BJ (cell line): ENCODE measurements at regions not wholly inside any gene's neighbourhood (a gene's known extent, or its start where the extent isn't known, plus 50 kb on each side); places are given as distances from the start of the nearest gene placed in this dataset.
A peak's percentile ranks its signal among the peaks of the same experiment; 100 is the strongest.

Experiments
- CTCF ChIA-PET: fragments of 350-600 bp; formaldehyde crosslinking; extraction: SDS; loops from one replicate; lab custom pipeline; 2021; ENCODE audit warnings: antibody characterized with exemption, inconsistent platforms; lab: Yijun Ruan, JAX
- POLR2A ChIA-PET: fragments of 300-600 bp; sonication (Branson Sonifier 250); formaldehyde crosslinking; extraction: SDS; loops from one replicate; lab custom pipeline; 2021; ENCODE audit warnings: antibody characterized with exemption; lab: Charles Lee
- DNase-seq: peaks from one replicate; pipeline ENCODE4 v3.0.0-alpha.2; 2011; ENCODE audit warnings: low read depth
- H3K27me3 ChIP-seq: 2 replicates; pipeline ENCODE4 v1.6.0; 2011; ENCODE audit warnings: low read length; ENCODE audit not compliant: control insufficient read depth, insufficient read depth
- H3K36me3 ChIP-seq: 2 replicates; pipeline ENCODE4 v1.5.1; 2011; ENCODE audit warnings: low read length; ENCODE audit not compliant: control insufficient read depth, insufficient read depth
- H3K4me3 ChIP-seq: 2 replicates; pipeline ENCODE4 v1.5.1; 2011; ENCODE audit warnings: low read depth, mild to moderate bottlenecking, control low read depth, low read length
- TF ChIP-seq, protein P1 (sequence below): IDR thresholded peaks from 2 replicates; pipeline ENCODE4 v1.5.1; 2011; ENCODE audit warnings: low read depth, mild to moderate bottlenecking, control low read depth, inconsistent platforms, low read length, moderate library complexity; ENCODE audit not compliant: insufficient read depth

DNA sequence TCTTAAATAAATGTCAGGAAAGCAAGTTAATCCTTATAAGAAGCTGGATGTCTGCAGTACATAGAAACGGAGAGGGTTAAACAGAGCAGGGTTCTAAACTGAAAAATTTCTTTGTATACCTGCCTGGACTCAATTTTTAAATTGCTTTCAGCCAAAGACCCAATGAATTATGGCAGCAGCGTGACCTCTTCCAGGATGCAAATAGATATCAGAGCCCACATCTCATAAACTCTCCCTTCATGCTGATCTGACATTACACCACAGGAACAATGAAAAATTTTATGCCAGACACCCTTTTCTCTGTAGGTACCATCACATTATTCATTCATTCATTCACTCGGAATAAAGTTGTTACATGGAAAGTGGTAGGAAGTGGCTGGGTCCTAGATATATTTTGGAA is 236.4 kb downstream of the NUF2 start:
- ChIA-PET POLR2A (no interaction called here), CTCF (interaction anchor here (1.4 to 1.5 kb wide), 2 partner anchors 29 to 316 kb away, joined by 3 to 5 read pairs; no protein-coding TSS in a partner anchor)
- no peaks in the 10 kb centered on the region for H3K36me3 ChIP-seq
- DNase-seq = no peak
- H3K4me3 ChIP-seq = no peak overlapping the region
- TF ChIP-seq, protein P1, sequence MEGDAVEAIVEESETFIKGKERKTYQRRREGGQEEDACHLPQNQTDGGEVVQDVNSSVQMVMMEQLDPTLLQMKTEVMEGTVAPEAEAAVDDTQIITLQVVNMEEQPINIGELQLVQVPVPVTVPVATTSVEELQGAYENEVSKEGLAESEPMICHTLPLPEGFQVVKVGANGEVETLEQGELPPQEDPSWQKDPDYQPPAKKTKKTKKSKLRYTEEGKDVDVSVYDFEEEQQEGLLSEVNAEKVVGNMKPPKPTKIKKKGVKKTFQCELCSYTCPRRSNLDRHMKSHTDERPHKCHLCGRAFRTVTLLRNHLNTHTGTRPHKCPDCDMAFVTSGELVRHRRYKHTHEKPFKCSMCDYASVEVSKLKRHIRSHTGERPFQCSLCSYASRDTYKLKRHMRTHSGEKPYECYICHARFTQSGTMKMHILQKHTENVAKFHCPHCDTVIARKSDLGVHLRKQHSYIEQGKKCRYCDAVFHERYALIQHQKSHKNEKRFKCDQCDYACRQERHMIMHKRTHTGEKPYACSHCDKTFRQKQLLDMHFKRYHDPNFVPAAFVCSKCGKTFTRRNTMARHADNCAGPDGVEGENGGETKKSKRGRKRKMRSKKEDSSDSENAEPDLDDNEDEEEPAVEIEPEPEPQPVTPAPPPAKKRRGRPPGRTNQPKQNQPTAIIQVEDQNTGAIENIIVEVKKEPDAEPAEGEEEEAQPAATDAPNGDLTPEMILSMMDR = no peak
- H3K27me3 ChIP-seq = no peaks in the 10 kb centered on the region

- no peak for DNase-seq
- Histone ChIP-seq H3K4me3 (no peak overlapping the region), H3K27me3 (no peaks in the 10 kb centered on the region), H3K36me3 (no peaks in the 10 kb centered on the region)
- ChIA-PET CTCF (interaction anchor here (0.6 to 1.8 kb wide), 10 partner anchors 18 to 526 kb away, joined by 3 to 5 read pairs (median 3); no protein-coding TSS in a partner anchor), POLR2A (no interaction called here)
- TF ChIP-seq, protein P1 = peak; percentile 60
Measured at GRCh38 chr1:163561580-163562295, 240.0 kb downstream of the NUF2 start.

DNA sequence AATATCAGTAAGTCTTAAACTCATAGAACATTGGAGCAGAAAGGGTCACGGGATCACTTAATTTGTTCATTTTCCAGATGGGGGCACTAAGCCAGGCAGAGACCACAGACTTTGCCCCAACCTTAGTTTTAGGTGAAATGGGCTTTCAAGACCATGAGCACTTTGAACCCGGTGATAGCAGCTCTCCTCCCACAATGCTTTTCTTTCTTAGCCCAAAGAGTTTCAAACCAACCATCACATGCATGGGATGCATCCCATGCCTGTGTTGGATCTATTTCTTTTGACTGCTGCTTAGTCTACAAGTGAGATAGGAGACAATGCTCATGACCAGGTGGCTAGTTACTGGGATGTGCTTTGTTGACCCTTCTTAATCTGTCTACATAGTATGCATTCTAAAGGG is 240.6 kb downstream of the NUF2 start:
- TF ChIP-seq, protein P1 = no peak
- POLR2A ChIA-PET = no interaction called here

GRCh38 chr1:163565166-163565565 is 243.4 kb downstream of the NUF2 start:
- Histone ChIP-seq H3K4me3 (no peak overlapping the region), H3K27me3 (no peaks in the 10 kb centered on the region), H3K36me3 (no peaks in the 10 kb centered on the region)
- ChIA-PET POLR2A (no interaction called here), CTCF (no interaction called here)
- DNase-seq = no peak
- TF ChIP-seq, protein P1 = no peak

More for the DNA sequence above, 240.6 kb downstream of the NUF2 start:
- no peak for DNase-seq
- H3K4me3 ChIP-seq = no peak overlapping the region
- CTCF ChIA-PET = interaction anchor here (0.7 to 1.8 kb wide), 5 partner anchors 136 to 525 kb away, joined by 3 to 5 read pairs (median 3); no protein-coding TSS in a partner anchor
- no peaks in the 10 kb centered on the region for H3K27me3 ChIP-seq
- H3K36me3 ChIP-seq = no peaks in the 10 kb centered on the region

- H3K27me3 ChIP-seq = no peaks in the 10 kb centered on the region
- no peak overlapping the region for H3K4me3 ChIP-seq
- TF ChIP-seq, protein P1 = no peak
- ChIA-PET CTCF (no interaction called here), POLR2A (no interaction called here)
- no peak for DNase-seq
- no peaks in the 10 kb centered on the region for H3K36me3 ChIP-seq
Measured at GRCh38 chr1:163570071-163570470, 248.3 kb downstream of the NUF2 start.
